Activated T-cell treated with anti-CD3 and anti-CD28 coated beads, Interleukin-2, amount 50 U/mL, for 48 hours (primary cell): ENCODE measurements at regions not wholly inside any gene's neighbourhood (a gene's known extent, or its start where the extent isn't known, plus 50 kb on each side); places are given as distances from the start of the nearest gene placed in this dataset.
"Not testable (repeated sequence)": the region's sequence is repeated elsewhere in the genome, so short reads cannot be mapped to it uniquely, and the experiment has no call there.

Source experiments
- DNase-seq, 2 experiments: peaks; one replicate each; pipeline ENCODE4 v3.0.0-alpha.2; 2020

- no peak for DNase-seq
These were observed 887.5 kb downstream of the DIPK2A start for GRCh38 chr3:144859161-144859560.

- DNase-seq, result no peak
These were observed 893.0 kb downstream of the DIPK2A start for GRCh38 chr3:144864646-144865045.

- no peak for DNase-seq
These were observed 894.3 kb downstream of the DIPK2A start for GRCh38 chr3:144865948-144866347.

- no peak for DNase-seq
These were observed 894.9 kb downstream of the DIPK2A start for GRCh38 chr3:144866476-144866875.

- no peak for DNase-seq
These were observed 896.9 kb downstream of the DIPK2A start for GRCh38 chr3:144868506-144868905.

- DNase-seq, result no peak
These were observed 901.4 kb downstream of the DIPK2A start for GRCh38 chr3:144873066-144873465.

- no peak for DNase-seq
These were observed 903.6 kb downstream of the DIPK2A start for GRCh38 chr3:144875211-144875610.

GRCh38 chr3:144877356-144877755 is 905.7 kb downstream of the DIPK2A start:
- no peak for DNase-seq

GRCh38 chr3:144879701-144880100 is 908.1 kb downstream of the DIPK2A start:
- no peak for DNase-seq

- no peak for DNase-seq
These were observed 922.4 kb downstream of the DIPK2A start for GRCh38 chr3:144893980-144894379.

- DNase-seq, result no peak
These were observed 923.0 kb downstream of the DIPK2A start for GRCh38 chr3:144894576-144894975.

GRCh38 chr3:144900366-144900765 is 928.7 kb downstream of the DIPK2A start:
- no peak for DNase-seq

GRCh38 chr3:144907581-144907980 is 936.0 kb downstream of the DIPK2A start:
- DNase-seq, result not testable (repeated sequence)

GRCh38 chr3:144912968-144913367 is 941.3 kb downstream of the DIPK2A start:
- no peak for DNase-seq

- DNase-seq, result no peak
These were observed 943.6 kb downstream of the DIPK2A start for GRCh38 chr3:144915202-144915601.

GRCh38 chr3:144921710-144922109 is 950.1 kb downstream of the DIPK2A start:
- DNase-seq, result no peak

GRCh38 chr3:144923046-144923775 is 951.6 kb downstream of the DIPK2A start:
- no peak for DNase-seq

- no peak for DNase-seq
These were observed 958.8 kb downstream of the DIPK2A start for GRCh38 chr3:144930431-144930830.

- DNase-seq, result no peak
These were observed 960.0 kb downstream of the DIPK2A start for GRCh38 chr3:144931590-144931989.

GRCh38 chr3:144942093-144942837 is 970.6 kb downstream of the DIPK2A start:
- no peak for DNase-seq

- no peak for DNase-seq
These were observed 971.2 kb downstream of the DIPK2A start for GRCh38 chr3:144942838-144943197.

- no peak for DNase-seq
These were observed 976.3 kb downstream of the DIPK2A start for GRCh38 chr3:144947895-144948294.

- DNase-seq, result no peak
These were observed 977.1 kb downstream of the DIPK2A start for GRCh38 chr3:144948711-144949110.

- DNase-seq, result no peak
These were observed 982.3 kb downstream of the DIPK2A start for GRCh38 chr3:144953959-144954358.
